ENCODE measurements at regions not wholly inside any gene's neighbourhood (a gene's known extent, or its start where the extent isn't known, plus 50 kb on each side); places are given as distances from the start of the nearest gene placed in this dataset.

DNA sequence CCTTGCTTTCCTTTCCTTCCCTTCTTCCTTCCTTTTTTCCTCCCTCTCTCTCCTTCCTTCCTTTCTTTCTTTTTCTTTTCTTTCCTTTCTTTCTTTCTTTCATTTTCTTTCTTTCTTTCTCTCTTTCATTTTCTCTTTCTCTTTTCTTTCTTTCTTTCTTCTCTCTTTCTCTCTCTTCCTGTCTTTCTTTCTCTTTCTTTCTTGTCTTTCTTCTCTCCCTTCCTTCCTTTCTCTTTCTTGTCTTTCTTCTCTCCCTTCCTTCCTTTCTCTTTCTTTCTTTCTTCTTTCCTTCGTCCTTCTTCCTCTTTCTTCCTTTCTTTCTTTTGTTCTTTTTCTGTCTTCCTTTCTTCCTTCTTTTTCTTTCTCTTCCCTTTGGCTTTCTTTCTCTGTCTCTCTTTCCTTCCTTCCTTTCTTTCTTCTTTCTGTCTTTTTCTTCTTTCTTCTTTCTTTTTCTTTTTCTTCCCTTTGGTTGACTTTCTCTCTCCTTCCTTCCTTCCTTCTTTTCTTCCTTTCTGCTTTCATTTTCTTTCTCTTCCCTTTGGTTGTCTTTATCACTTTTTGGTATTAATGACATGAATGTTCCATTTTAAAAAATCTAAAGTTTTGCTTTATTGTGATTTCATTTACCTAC lies 496.4 kb upstream of the CBLB start:
- no peak for DNase-seq

DNA sequence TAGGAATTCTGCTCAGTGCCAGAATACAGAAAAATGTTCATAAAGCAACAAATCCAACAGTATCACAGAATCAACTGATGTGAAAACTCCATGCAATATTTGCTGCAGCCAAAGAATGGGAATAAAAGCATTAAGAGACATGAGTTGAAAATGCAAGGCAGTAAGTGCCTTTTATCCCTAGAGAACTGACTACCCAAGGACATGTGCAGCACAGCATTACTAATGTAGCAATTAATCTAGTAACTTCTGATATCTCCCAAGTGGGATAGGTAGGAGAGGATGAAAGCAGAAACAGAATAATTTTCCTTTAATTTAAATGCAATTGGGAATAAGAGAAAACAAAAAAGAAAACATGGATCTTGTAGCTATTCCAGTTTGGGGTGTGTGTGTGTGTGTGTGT lies 497.5 kb upstream of the CBLB start:
- DNase-seq: no peak

DNA sequence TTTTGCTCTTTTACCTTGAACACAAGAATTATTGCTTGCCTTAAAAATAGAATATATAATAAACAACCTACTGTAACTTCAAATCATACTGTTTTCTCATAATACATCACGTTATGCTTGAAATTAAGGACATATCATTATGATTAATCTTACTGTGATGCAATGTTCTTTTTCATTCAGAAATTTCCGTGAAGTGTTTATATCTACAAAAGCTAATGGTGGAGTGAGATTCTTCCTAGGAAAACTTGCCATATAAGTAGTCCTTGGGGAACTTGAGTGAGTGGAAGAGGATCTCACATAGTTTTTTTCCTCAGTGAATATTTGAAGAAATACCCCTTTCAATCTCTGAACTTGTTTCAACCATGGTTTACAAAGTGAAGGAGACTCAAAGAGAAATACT lies 498.7 kb upstream of the CBLB start:
- DNase-seq: no peak

DNA sequence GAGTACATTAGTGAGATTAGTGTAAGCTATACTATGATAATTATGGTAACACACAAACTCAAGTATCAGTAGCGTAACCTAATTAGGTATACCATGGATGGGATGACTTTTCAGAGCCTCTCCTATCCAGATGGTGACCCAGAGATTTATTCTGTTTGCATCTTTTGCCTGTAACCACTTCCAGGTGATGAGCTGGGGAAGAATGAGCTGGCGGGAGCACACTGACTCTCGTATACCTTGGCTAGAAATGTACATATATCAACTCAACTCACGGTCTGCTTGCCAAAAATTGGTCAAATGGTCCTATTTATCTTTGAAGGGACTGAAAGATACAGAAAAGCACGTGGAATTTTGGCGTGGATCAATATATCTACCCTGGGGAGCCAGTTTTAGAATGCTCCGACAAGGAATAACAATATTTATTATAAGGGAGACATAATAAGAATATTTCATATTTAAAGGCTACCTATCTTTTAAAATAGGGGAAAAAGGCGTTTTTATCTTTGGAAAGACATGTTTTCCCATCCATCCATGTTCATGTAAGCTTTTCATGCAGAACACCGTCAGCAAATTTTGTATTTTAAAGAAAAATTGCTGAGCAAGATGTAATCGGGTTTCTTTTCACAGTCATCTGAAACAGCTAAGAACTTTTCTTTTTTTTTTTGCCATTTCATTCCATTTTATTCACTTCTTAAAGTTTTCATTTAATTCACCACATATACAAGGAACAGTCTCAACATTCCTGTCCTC lies 502.6 kb upstream of the CBLB start:
- no peak for DNase-seq

DNA sequence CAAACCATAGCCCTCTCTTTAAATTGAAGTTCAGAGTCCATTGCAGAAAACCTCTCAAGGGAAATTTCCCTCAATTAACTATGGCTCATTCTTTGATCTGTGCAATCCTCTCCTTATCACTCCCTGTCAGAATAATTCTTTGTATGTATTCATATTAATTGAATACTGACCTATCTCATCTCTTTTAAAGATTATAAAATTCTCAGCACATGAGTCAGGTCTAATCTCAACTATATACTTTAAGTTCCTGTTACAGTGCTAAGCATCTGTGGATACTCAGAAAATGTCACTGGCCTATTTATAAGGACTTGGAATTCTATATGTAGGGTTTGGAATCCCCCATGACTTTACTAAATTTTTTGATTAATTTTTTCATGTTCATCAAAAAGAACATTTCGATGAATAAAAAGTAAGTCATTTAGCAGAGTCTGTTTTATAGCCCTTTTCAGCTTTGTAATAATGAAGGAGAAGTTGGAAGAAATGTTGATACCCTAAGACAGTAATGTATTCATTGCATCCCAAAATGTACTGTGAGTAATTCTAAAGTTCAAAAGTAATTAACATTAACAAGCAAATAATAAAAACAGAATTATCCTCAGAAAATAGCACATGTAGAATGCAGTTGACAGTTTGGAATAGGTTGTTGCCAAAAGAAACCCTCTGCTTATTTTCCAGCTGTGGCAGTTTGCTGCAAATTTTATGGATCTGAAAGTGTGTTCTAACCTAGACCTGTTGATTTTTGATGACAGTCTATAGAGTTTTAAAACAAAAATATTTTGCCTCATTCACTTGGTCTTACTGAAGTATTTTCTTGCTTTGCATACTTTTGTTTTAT lies 503.4 kb upstream of the CBLB start:
- no peak for DNase-seq

DNA sequence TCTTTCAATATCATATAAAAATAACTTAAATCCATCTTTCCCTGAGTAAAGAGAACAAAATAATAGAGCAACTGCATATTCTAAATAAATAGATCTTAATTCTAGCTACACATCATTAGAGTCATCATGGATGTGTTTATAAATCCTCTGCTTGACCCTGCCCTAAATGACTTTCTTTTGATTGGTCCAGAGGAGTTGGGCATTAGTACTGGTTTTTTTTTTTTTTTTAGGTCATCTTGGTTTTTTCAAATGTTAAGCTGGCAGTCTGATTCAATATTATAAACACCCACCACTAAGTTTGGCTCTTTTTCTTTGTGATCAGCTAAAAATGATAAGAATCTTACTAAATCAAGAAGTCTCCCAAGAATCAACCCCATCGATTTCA lies 504.0 kb upstream of the CBLB start:
- no peak for DNase-seq

DNA sequence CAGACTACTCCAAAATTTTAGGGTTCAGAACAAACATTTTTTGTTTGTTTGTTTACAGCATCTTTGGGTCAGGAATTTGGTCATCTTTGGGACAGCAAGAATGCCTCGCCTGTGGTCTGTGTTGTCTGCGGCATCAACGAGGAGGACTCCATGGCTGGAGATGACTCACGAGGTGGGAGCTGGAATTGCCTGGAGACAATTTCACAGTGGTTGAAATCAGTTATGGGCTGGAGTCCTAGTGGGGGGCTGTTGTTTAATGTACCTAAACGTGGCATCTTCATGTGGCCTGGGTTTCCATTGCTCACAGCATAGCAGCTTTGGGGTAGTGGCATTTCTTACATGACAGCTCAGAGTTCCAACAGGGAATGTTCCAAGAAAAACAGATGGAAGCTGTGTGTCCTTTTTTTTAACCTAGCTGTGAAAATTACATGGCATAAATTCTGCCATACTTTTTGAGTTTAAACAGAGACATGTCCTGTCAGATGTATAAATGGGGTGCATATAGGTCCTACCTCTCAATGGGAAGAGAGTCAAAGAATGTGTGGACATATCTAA lies 507.3 kb upstream of the CBLB start:
- no peak for DNase-seq

DNA sequence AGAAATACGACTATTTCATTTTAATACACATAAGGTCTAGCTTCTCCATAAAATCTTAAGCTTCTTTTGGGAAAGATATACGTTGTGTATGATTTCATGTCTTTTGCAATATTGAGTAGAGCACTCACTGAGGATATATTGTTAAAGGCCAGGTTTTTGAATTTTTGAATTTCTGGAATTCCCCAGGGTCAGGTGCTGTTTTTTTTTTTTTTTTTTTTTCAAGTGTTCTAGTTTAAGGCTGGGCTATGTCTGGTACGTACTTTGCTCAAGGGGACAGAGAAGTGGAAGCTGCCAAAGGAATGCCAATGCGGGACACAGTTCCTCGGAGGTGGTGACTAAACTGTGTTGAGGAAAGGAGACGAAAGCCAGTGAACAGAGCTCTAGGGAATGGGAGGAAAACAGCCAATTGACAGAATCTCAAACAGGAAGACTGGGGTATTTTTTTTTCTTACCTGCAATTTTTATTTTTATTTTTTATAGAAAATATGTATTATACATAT lies 510.5 kb upstream of the CBLB start:
- no peak for DNase-seq

DNA sequence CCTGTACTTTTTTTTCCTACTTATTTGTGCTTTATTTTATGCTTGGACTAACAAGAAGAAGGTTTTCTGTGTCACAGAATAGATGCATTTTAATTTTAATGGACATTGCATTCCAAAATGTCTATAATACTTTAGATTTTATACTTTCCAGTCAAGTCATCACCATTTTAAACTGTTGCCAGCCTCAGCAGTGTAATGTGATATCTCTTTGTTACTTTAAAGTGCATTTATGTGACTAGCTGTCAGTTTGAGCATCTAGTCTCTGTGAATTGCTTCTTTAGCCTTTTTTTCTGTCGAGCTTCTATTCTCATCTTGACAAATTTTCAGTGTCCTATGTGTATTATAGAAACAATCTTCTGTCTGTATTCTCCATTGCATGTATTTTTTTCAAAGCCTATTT lies 511.4 kb upstream of the CBLB start:
- no peak for DNase-seq

DNA sequence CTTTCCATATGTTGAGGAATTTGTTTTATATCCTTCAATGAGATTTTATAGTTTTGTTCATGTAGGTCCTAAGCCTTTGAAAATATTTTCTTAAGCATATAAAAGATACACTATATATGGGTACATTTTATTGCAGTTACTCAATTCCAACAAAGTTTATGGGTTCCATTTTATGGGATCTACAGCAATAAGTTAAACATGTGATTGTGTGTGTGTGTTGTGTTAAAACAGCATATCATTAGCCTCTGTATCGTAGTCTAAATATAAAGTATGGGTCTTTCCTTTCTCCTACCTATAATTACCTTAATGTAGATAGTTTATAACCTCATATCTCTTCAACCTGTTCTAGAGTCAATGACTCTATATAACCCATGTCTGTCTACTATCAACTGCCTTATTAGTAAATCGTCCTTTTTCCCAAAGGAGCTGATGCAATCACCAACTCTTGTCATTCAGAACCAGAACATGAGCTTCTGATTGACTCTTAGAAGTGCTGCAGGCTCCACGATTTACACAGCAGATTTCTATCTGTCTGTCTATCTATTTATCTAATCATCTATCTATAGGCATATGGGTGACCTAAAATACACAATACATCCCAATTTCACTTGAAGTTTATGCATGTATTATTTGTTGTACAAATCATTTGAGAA lies 512.6 kb upstream of the CBLB start:
- DNase-seq: no peak

DNA sequence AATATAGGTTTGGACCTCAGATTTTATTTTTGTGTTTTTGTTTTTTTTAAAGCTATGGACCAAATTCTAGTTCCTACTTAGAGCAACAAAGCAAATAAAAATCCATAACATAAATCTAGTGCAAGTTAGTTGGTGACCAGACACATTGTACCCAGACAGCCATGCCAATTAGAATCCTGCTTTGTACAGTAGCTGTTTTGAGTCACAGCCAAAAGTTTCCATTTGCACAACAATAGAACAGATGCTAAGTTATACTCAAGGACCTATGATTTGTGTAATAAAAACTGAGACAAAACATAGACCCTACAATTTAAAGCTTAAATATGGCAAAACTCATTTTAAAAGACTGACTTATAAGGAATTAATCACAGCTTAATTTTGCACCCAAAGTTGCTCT lies 513.1 kb upstream of the CBLB start:
- DNase-seq: no peak

DNA sequence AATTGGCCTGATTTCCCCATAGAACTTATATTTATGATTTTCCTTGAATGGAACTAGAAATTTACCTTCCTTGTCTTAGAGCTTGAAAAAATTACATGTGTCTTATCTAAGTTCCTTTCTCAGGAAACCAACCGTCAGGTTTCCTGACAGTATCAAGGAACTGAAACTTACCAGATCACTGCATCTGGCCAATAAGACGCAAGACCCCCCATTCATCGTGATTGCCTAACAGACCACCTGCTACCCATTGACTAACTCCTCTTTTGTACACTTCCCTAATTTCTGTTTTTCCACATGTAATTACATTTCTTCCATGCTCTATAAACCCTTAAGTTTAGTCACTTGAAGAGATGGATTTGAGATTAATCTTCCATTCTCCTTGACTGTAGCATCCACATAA lies 517.2 kb upstream of the CBLB start:
- no peak for DNase-seq

DNA sequence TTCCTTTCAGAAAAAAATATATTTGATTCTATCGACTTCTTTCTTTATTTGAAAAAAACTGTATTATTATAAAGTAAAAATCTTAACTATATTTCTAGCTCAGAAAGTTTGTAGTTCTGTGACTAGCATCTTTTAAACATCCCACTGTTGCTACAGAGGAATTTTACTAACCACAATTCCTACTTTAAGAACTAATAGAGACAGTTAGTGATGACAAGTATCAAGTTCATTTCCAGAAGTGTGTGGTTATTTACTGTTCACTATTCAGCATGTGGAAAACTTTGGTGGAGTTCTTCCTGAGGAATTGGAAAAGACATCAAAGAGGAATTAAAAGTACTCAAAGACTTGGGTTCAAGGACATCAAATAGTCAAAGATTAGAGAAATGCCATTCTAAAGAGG lies 524.1 kb upstream of the CBLB start:
- DNase-seq: no peak

DNA sequence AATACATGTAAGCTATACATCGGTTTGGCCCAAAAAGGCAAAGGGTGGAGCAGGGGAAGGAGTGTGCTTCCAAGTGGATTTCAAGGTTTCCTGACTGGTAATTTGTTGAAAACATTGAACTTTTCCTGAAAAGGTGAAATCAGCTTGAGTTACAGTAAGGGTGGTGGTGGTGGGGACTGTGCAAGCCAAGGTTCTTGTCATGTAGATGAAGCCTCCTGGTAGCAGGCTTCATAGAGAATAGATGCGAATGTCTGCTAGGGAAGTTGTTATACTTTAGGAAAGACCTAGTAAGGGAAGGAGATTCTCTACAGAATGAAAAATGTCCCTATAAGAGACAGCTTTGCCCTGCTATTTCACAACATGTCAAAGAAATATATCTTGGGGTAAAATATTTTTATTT lies 528.2 kb upstream of the CBLB start:
- no peak for DNase-seq

DNA sequence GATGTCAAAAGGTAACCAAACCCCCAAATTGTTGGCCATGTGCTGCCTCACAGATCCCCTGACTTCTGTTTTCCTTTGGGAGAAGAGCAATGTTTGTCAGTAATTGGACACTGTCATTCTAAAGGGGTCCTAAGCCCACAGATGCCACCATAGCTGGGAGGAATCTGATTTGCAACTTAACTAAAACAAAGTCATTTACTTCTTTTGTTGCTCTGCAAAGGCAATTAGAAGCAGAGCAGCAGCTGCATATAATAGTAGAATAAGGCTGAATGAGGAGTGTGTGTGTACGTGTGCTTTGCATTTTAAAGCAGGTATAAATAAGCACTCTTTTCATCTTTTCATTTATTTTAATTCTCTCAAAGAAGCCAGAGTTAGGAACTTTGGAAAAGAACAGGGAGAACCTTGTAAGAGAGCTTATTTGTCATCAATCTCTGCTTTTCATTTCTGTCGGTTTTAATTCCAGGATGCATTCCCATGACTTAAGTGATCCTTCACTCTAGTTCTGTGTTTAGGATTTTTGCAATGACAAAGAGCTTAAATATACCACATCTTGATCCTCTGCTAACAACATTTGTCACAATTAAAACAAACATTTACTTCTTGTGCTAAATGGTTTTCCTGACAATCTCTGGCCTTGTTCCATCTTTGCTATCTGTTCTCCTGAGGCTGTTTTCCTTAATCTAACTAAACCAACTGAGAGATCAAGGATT lies 530.2 kb upstream of the CBLB start:
- DNase-seq: no peak

DNA sequence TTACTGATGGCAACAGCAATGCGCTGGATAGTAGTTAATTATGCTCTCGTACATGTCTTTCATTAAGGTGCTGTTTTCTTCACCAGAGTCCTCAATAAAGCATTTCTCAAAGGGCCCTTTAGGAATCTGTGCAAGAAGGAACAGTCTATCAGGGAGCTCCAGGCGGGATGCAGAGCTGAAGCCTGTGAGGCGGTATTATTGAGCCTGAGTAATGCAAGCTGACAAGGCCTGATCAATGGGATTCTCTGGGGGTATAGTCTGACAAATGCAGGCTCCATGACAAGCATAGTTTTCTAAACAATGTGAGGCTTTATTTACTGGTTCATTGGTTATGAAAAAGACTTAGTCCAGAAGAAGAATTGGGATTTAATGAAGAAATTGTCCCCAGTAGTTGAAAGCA lies 530.9 kb upstream of the CBLB start:
- DNase-seq: no peak

DNA sequence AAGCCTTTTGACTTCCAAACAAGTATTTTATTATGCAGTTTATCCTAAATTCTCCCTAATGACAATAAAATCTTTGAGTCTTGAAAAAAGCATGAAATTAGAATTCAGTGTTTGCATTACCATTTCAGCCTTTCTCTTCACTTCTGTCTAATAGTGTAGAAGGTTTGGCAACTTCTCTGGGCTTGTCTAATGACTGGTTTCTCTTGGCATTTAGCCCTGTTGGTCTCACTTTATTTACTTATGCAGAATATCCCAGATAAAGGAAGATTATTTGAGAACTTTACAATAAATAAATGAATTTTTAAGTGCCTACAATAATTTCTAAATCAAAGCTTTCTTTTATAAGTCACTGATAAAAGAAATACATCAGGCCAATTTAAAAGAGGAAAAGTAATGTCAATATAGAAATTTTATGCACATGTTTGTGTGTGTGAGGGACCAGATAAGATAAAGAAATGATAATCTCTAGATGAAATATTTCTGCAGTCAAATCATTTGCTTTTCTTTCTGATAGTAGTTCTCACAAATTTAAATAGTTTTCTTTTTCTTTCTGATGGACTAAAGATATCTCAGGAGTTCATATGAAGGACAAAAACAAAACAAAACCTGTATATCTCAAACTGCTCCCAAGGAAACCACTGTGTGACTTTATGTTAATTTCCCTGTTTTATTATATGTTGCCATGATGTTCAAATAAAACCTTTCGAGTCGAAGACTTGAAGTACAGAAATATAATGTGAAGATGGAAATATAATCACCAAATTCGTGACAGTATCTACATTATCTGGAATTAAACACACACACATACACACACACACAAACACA lies 533.1 kb upstream of the CBLB start:
- DNase-seq: no peak

DNA sequence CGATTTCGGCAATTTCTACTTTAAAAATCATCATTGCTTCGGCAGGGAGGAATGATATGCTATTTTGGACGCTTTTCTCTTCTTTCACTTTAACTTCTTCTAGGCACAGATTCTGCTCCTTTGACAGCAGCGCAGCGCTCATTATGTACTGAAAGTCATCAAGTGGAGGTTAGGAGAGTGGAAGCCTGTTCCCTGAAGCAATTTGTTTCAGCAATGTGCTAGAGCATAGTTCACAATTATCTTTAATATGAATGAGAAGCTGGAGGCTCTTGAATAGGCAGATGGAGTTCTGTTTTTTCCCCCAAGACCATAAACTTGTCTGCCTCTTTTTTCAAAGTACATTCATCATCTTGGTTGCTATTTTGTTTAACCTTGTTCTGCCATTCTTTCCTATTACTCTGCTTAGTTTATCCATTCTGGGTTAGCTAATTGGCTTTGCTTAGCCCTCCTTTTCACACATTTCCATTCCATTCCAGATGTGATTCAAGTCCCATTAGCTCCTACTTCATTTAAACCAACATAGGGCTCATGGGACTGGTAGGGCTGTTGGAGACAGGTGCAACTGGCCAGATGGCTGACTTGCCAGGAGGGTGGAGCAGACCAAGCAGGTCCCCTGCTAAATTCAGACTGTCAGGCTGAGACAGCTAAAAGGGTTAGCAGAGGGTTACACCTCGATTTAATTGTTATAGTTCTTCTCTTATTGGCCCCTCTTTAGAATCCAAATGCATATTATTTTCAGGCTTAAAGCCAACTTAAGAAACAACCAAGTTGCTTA lies 534.7 kb upstream of the CBLB start:
- DNase-seq: no peak

DNA sequence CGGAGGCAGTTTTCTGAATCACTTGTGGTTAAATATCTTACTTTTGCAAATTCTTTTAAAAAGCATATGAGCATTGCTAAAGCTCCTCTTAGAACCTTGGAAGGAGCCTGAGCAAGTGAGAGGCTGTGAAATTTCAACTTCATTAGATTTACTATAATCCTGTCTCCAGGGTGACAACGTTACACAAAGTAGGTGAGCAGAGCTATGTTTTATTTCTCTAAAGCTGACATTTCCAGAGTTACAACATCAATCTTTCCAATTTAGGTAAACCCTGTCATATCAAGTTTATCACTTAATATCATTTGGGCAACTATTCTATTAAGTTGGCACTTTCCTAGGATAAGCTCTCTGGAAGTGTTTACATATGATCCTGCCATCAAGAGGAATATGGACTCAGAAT lies 544.9 kb upstream of the CBLB start:
- DNase-seq: no peak

DNA sequence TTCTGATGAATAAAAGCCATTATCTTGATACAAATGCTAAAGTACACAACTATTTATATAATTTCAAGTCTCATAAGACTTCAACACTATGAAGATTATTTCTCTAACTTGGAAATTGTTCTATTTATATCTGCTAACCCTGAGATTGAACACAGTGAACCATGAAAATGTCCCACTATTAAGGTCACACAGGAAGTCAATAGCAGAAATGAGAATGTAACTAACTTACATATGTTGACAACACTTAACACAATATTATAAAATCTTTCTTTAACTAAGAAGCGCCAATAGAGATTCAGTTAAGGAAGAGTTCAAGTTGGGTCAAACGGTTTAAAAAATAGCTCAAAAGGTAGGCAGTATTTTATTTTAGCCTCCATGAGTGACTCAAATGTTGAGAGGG lies 551.8 kb upstream of the CBLB start:
- no peak for DNase-seq

DNA sequence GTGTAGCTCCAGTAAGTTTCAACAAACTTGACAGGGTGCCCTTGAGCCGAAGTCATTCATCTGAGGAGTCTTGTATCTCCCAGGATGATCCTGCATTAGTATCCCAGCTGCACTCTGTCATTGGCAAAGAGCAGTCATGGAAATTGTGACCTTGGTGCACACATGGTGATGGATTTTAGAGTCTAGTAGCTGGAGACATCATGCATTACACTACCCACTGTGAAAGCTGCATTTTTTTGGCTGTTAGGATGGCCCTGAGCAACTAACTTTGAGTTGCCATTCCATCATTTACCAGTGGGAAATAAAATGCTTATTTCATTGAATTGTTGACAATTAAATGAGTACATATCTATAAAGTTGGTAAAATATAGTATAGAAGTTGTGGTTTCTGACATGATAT lies 552.6 kb upstream of the CBLB start:
- no peak for DNase-seq

All from activated CD4-positive, alpha-beta T cell treated with anti-CD3 and anti-CD28 coated beads, Interleukin-2, amount 50 U/mL, for 48 hours (primary cell).